GM12892 (cell line): ENCODE measurements at regions not wholly inside any gene's neighbourhood (a gene's known extent, or its start where the extent isn't known, plus 50 kb on each side); places are given as distances from the start of the nearest gene placed in this dataset.
"Not testable (repeated sequence)": the region's sequence is repeated elsewhere in the genome, so short reads cannot be mapped to it uniquely, and the experiment has no call there.

Experiments
- POLR2A ChIP-seq: IDR thresholded peaks from 2 replicates; pipeline ENCODE4 v1.6.1; 2011; ENCODE audit warnings: low read depth, low read length, control low read depth
- POLR2AphosphoS5 ChIP-seq: IDR thresholded peaks from 2 replicates; pipeline ENCODE4 v1.6.1; 2011; ENCODE audit warnings: low read depth, low read length, control low read depth

DNA sequence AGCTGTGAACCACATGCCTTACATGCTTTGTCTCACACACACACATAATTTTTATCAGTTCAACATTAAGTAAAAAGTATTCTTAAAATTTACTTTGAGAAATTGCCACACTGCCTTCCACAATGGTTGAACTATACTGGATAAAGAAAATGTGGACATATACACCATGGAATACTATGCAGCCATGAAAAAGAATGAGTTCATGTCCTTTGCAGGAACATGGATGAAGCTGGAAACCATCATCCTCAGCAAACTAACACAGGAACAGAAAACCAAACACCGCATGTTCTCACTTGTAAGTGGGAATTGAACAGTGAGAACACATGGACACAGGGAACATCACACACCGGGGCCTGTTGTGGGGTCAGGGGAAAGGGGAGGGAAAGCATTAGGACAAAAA is 774.9 kb upstream of the RAB6C start:
- TF ChIP-seq POLR2AphosphoS5, POLR2A: not testable (repeated sequence)
